ENCODE measurements at regions not wholly inside any gene's neighbourhood (a gene's known extent, or its start where the extent isn't known, plus 50 kb on each side); places are given as distances from the start of the nearest gene placed in this dataset.
A peak's percentile ranks its signal among the peaks of the same experiment; 100 is the strongest.

DNA sequence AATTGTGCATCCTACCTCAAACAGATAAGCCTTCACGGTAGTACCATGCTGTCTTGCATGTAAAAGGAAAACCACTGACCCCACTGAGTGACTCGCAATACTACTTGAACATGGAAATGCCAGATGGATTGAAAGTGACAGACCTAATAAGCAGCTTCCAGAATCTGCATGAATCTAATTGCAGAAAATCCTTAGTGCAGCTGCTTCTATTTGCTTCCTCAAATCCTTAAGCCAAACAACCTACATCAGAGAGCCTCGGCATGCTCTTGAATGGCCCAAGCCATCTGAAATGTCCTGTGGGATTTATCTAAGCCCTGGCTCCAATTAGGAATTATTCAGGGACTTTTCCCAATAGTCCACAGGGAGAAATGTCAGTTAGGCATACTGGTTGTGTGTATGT lies 509.5 kb upstream of the CELF2 start:
- TF ChIP-seq, protein P1, sequence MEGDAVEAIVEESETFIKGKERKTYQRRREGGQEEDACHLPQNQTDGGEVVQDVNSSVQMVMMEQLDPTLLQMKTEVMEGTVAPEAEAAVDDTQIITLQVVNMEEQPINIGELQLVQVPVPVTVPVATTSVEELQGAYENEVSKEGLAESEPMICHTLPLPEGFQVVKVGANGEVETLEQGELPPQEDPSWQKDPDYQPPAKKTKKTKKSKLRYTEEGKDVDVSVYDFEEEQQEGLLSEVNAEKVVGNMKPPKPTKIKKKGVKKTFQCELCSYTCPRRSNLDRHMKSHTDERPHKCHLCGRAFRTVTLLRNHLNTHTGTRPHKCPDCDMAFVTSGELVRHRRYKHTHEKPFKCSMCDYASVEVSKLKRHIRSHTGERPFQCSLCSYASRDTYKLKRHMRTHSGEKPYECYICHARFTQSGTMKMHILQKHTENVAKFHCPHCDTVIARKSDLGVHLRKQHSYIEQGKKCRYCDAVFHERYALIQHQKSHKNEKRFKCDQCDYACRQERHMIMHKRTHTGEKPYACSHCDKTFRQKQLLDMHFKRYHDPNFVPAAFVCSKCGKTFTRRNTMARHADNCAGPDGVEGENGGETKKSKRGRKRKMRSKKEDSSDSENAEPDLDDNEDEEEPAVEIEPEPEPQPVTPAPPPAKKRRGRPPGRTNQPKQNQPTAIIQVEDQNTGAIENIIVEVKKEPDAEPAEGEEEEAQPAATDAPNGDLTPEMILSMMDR (IDR thresholded peaks at IDR 0.05; ENCODE audit: low read depth, low read length), result no peak
- no peak overlapping the region for H3K4me3 ChIP-seq (replicated peaks in 1 of 2; ENCODE audit: low read depth in 2 of 2, low read length in 2 of 2)
- DNase-seq (ENCODE audit: low read depth in 2 of 2), result no peak

DNA sequence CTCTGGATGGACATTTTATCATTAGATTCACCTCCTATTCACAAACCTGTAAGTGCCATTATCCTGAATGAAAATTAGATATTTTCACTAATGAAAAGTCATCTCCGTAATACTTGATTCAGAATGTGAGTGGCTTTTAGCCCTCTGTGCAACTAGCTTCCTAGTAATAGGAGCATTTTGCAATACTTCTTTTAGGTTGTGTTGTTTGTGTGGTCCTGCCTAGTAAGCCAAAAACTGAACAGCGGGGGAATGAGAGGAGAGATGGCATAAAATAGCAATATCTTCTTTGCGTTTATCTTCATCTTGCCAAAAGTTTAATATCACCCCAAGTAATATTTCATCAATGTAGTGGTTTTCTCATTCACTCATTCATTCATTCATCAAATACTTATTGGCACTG lies 507.5 kb upstream of the CELF2 start:
- no peak for DNase-seq (ENCODE audit: low read depth in 2 of 2)
- no peak overlapping the region for H3K4me3 ChIP-seq (replicated peaks in 1 of 2; ENCODE audit: low read depth in 2 of 2, low read length in 2 of 2)
- TF ChIP-seq, protein P1 (IDR thresholded peaks at IDR 0.05; ENCODE audit: low read depth, low read length), result no peak

DNA sequence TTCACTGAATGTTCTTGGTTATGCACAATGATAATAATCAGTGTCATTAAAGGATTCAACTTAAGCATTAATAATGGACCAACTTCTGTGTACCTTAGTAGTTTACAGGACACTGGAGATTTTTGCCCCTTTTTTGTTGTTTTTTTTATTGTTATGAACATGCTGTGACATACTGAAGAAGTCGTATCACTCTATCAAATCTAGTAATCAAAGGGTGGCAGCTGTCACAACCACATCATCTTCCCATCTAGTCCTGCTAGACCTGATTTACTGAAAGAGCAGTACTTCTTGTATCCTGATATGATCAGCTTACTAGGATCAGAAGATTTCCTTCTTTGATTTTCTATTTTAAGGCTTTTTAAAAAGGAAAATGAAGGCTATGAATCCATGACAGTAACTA lies 504.6 kb upstream of the CELF2 start:
- no peak for DNase-seq (ENCODE audit: low read depth in 2 of 2)
- H3K4me3 ChIP-seq (replicated peaks in 1 of 2; ENCODE audit: low read depth in 2 of 2, low read length in 2 of 2), result no peak overlapping the region
- TF ChIP-seq, protein P1 (IDR thresholded peaks at IDR 0.05; ENCODE audit: low read depth, low read length), result no peak

DNA sequence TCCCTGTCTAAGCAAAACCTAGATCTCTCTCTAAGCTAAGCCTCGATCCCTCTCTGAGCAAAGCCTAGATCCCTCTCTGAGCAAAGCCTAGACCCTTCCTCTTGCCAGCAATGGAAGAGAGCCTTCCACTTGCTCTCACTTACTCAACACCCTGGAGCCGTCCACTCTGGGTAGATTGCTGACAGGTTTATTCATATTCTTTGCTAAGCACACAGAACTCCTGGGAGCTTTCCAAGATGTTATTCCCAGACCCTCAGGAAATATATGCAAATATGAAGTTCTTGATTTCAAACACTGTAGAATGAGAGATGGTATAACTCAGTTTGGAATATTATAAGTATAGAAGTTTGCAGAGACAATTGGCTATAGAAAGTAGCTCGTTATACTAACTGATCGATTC lies 503.8 kb upstream of the CELF2 start:
- TF ChIP-seq, protein P1 (IDR thresholded peaks at IDR 0.05; ENCODE audit: low read depth, low read length), result no peak
- DNase-seq (ENCODE audit: low read depth in 2 of 2), result no peak

DNA sequence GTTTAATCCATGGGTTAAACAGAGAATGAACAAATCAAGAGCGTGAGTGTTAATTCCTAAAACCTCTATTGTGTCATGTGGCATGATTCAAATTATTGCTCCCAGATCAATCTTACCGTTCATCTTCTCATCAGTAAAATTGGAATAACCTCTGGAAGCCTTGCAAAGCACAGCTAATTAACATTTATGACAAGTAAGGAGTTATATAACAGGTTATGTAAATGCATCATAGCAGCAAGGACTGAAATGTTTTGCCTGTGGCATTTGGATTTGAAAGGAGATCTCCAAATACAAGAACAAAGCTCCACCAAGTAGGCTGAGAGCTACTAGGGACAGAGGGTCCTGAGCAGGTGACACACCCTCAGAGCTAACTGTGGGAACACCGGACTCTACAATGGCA lies 502.9 kb upstream of the CELF2 start:
- no peak for DNase-seq (ENCODE audit: low read depth in 2 of 2)
- TF ChIP-seq, protein P1 (IDR thresholded peaks at IDR 0.05; ENCODE audit: low read depth, low read length), result no peak
- no peak overlapping the region for H3K4me3 ChIP-seq (replicated peaks in 1 of 2; ENCODE audit: low read depth in 2 of 2, low read length in 2 of 2)

More for the DNA sequence above, 503.8 kb upstream of the CELF2 start:
- no peak overlapping the region for H3K4me3 ChIP-seq (replicated peaks in 1 of 2; ENCODE audit: low read depth in 2 of 2, low read length in 2 of 2)

DNA sequence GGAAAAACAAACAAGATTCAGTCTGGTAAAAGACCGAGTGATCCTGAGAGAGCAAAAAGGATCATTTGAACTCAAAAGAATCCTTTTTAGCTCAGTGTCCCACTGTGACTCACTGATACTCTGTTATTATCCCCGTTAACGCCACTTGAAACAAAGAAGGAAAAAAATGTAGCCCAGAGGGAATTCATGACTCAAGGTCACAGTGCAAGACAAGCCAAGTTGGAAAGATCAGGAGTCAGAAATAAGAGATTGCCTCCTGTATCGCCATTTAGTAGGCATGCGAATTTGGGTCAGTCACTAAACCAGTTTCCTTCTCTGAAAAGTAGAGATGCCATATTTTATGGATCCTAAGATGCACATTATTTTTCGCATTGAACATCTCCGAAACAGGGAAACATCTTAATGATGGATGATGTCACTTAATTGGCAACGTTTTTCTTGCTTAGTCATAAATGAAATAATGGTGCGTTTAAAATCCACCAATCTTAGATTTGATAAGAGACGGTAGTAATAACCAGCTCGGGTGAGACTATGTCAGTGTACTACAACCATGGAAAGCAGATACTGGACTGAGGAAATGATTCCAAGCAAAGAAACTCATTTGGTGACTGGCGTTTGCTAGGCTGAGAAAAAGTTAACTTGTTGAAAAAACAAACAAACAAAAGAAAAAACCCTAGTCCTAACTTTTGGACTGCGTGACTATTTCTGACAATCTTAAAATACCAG lies 502.0 kb upstream of the CELF2 start:
- TF ChIP-seq, protein P1 (IDR thresholded peaks at IDR 0.05; ENCODE audit: low read depth, low read length), result no peak
- DNase-seq (ENCODE audit: low read depth in 2 of 2), result peak; percentile 26 to 49
- H3K4me3 ChIP-seq (replicated peaks in 1 of 2; ENCODE audit: low read depth in 2 of 2, low read length in 2 of 2), result no peak overlapping the region
